NCI-H510A (cell line): ENCODE measurements at regions not wholly inside any gene's neighbourhood (a gene's known extent, or its start where the extent isn't known, plus 50 kb on each side); places are given as distances from the start of the nearest gene placed in this dataset.

ENCODE experiments used
- DNase-seq: peaks from one replicate; lab custom pipeline; 2025; lab: John Stamatoyannopoulos, UW

- no peak for DNase-seq
Measured at GRCh38 chr14:62280366-62280765, 518.1 kb downstream of the SNAPC1 start.

GRCh38 chr14:62283837-62284236, 521.6 kb downstream of the SNAPC1 start:
- no peak for DNase-seq

- no peak for DNase-seq
Measured at GRCh38 chr14:62289471-62289870, 527.3 kb downstream of the SNAPC1 start.

GRCh38 chr14:62301080-62301479, 538.9 kb downstream of the SNAPC1 start:
- DNase-seq = no peak

- DNase-seq = no peak
Measured at GRCh38 chr14:62301911-62302310, 539.7 kb downstream of the SNAPC1 start.

- DNase-seq = no peak
Measured at GRCh38 chr14:62303437-62303836, 541.2 kb downstream of the SNAPC1 start.

GRCh38 chr14:62304257-62304656, 542.0 kb downstream of the SNAPC1 start:
- DNase-seq = no peak

- no peak for DNase-seq
Measured at GRCh38 chr14:62307844-62308243, 545.6 kb downstream of the SNAPC1 start.

GRCh38 chr14:62308316-62308715, 546.1 kb downstream of the SNAPC1 start:
- no peak for DNase-seq

- no peak for DNase-seq
Measured at GRCh38 chr14:62308891-62309290, 546.7 kb downstream of the SNAPC1 start.

GRCh38 chr14:62313212-62313611, 551.0 kb downstream of the SNAPC1 start:
- no peak for DNase-seq

GRCh38 chr14:62314221-62314620, 552.0 kb downstream of the SNAPC1 start:
- DNase-seq = no peak

GRCh38 chr14:62314871-62315270, 552.7 kb downstream of the SNAPC1 start:
- no peak for DNase-seq

- DNase-seq = no peak
Measured at GRCh38 chr14:62315631-62316030, 553.4 kb downstream of the SNAPC1 start.

GRCh38 chr14:62322216-62322615, 560.0 kb downstream of the SNAPC1 start:
- DNase-seq = no peak

- no peak for DNase-seq
Measured at GRCh38 chr14:62329427-62329826, 567.2 kb downstream of the SNAPC1 start.

- no peak for DNase-seq
Measured at GRCh38 chr14:62347562-62348011, 585.4 kb downstream of the SNAPC1 start.

- no peak for DNase-seq
Measured at GRCh38 chr14:62357362-62357761, 595.1 kb downstream of the SNAPC1 start.

GRCh38 chr14:62364161-62364560, 601.9 kb downstream of the SNAPC1 start:
- DNase-seq = no peak

- no peak for DNase-seq
Measured at GRCh38 chr14:62364800-62365280, 602.6 kb downstream of the SNAPC1 start.

GRCh38 chr14:62369919-62370560, 607.8 kb downstream of the SNAPC1 start:
- DNase-seq = no peak

- DNase-seq = no peak
Measured at GRCh38 chr14:62373944-62374343, 611.7 kb downstream of the SNAPC1 start.

GRCh38 chr14:62378057-62378456, 615.8 kb downstream of the SNAPC1 start:
- DNase-seq = no peak
